IMR-90 (cell line): ENCODE measurements at regions not wholly inside any gene's neighbourhood (a gene's known extent, or its start where the extent isn't known, plus 50 kb on each side); places are given as distances from the start of the nearest gene placed in this dataset.

Experiments used
- ATAC-seq: fragments of 200-7000 bp; cut with Tn5 transposase; 2 replicates; pipeline ENCODE4 v1.9.1; 2020; ENCODE audit warnings: low read depth, mild to moderate bottlenecking, moderate library complexity
- BruUV-seq: library from RNA; stranded (reverse); fragments of 400-500 nt; replicated peaks from 2 replicates; lab custom pipeline; 2021; lab: Mats Ljungman, UMichigan
- CTCF ChIA-PET: fragments of 300-600 bp; formaldehyde crosslinking; extraction: SDS; loops from one replicate; lab custom pipeline; 2021; ENCODE audit warnings: antibody characterized with exemption; lab: Yijun Ruan, JAX
- POLR2A ChIA-PET: fragments of 300-600 bp; sonication (Branson Sonifier 250); formaldehyde crosslinking; loops from one replicate; lab custom pipeline; 2022; ENCODE audit warnings: antibody characterized with exemption; ENCODE audit not compliant: unreplicated experiment; lab: Charles Lee
- DNase-seq: peaks from one replicate; pipeline ENCODE4 v3.0.0; 2013
- H2AFZ ChIP-seq: replicated peaks from 2 replicates; pipeline ENCODE3; 2013; ENCODE audit warnings: low read length, mild to moderate bottlenecking; ENCODE audit not compliant: poor library complexity
- H2AK5ac ChIP-seq: 2 replicates; pipeline ENCODE4 v1.6.1; 2013; ENCODE audit warnings: low read depth, low read length, inconsistent platforms
- H2AK9ac ChIP-seq: replicated peaks from 2 replicates; pipeline ENCODE3; 2013; ENCODE audit warnings: mild to moderate bottlenecking, low read depth, low read length, moderate library complexity; ENCODE audit not compliant: poor library complexity
- H2BK120ac ChIP-seq: 2 replicates; pipeline ENCODE4 v1.6.1; 2013; ENCODE audit warnings: low read depth, low read length, inconsistent platforms
- H2BK15ac ChIP-seq: 3 replicates; pipeline ENCODE4 v1.6.1; 2013; ENCODE audit warnings: low read depth, low read length, inconsistent platforms
- H2BK20ac ChIP-seq: 2 replicates; pipeline ENCODE4 v1.6.1; 2013; ENCODE audit warnings: low read depth, mild to moderate bottlenecking, inconsistent platforms, low read length, moderate library complexity
- H2BK5ac ChIP-seq: 2 replicates; pipeline ENCODE4 v1.6.1; 2013; ENCODE audit warnings: mild to moderate bottlenecking, low read depth, low read length, inconsistent platforms; ENCODE audit not compliant: poor library complexity, severe bottlenecking
- H3K14ac ChIP-seq: replicated peaks from 2 replicates; pipeline ENCODE4 v1.6.1; 2013; ENCODE audit warnings: low read depth, low read length, inconsistent platforms
- H3K18ac ChIP-seq: 2 replicates; pipeline ENCODE4 v1.6.1; 2013; ENCODE audit warnings: low read depth, low read length, control low read depth
- H3K23ac ChIP-seq: 2 replicates; pipeline ENCODE4 v1.6.1; 2013; ENCODE audit warnings: low read depth, low read length, inconsistent platforms
- H3K27ac ChIP-seq: 2 replicates; pipeline ENCODE4 v1.5.1; 2013; ENCODE audit warnings: mild to moderate bottlenecking, control low read depth, low read length; ENCODE audit not compliant: insufficient read depth
- H3K27me3 ChIP-seq: 2 replicates; pipeline ENCODE4 v1.6.1; 2013; ENCODE audit warnings: low read length; ENCODE audit not compliant: control insufficient read depth, insufficient read depth
- H3K36me3 ChIP-seq: 2 replicates; pipeline ENCODE4 v1.6.1; 2013; ENCODE audit warnings: low read length, mixed read lengths; ENCODE audit not compliant: control insufficient read depth, insufficient read depth
- H3K4ac ChIP-seq: 2 replicates; pipeline ENCODE4 v1.6.1; 2013; ENCODE audit warnings: low read depth, low read length, inconsistent platforms
- H3K4me1 ChIP-seq: 2 replicates; pipeline ENCODE4 v1.6.1; 2013; ENCODE audit warnings: low read length, mixed read lengths; ENCODE audit not compliant: control insufficient read depth, insufficient read depth
- H3K4me2 ChIP-seq: 2 replicates; pipeline ENCODE4 v1.6.1; 2013; ENCODE audit warnings: low read depth, mild to moderate bottlenecking, control low read depth, low read length, moderate library complexity
- H3K4me3 ChIP-seq: 2 replicates; pipeline ENCODE4 v1.5.1; 2013; ENCODE audit warnings: low read depth, mild to moderate bottlenecking, control low read depth, low read length, moderate library complexity; ENCODE audit not compliant: insufficient read depth
- H3K56ac ChIP-seq: 2 replicates; pipeline ENCODE4 v1.6.1; 2013; ENCODE audit warnings: low read length, inconsistent platforms; ENCODE audit not compliant: insufficient read depth; ENCODE audit errors: extremely low read depth
- H3K79me1 ChIP-seq, 2 experiments: 2 replicates each; pipeline ENCODE4 v1.6.1; 2013; ENCODE audit warnings: low read length in 2 of 2, inconsistent platforms in 1 of 2, low read depth in 1 of 2
- H3K9ac ChIP-seq: 2 replicates; pipeline ENCODE4 v1.6.1; 2013; ENCODE audit warnings: low read depth, low read length, control low read depth
- H3K9me1 ChIP-seq: 2 replicates; pipeline ENCODE4 v1.6.1; 2013; ENCODE audit warnings: low read length, inconsistent platforms; ENCODE audit not compliant: insufficient read depth
- H3K9me3 ChIP-seq: 2 replicates; pipeline ENCODE4 v1.6.1; 2013; ENCODE audit warnings: low read length; ENCODE audit not compliant: control insufficient read depth, insufficient read depth
- H4K20me1 ChIP-seq: 2 replicates; pipeline ENCODE4 v1.6.1; 2013; ENCODE audit warnings: low read length, inconsistent platforms; ENCODE audit not compliant: insufficient read depth
- H4K5ac ChIP-seq: 2 replicates; pipeline ENCODE4 v1.6.1; 2013; ENCODE audit warnings: mild to moderate bottlenecking, low read depth, low read length, control low read depth
- H4K8ac ChIP-seq, 2 experiments: 2 replicates each; pipeline ENCODE4 v1.6.1; 2013; ENCODE audit warnings: low read depth in 2 of 2, low read length in 2 of 2, control low read depth in 1 of 2, inconsistent platforms in 1 of 2
- H4K91ac ChIP-seq: 2 replicates; pipeline ENCODE4 v1.6.1; 2013; ENCODE audit warnings: low read depth, low read length, inconsistent platforms; ENCODE audit not compliant: insufficient read depth
- POLR2A ChIP-seq: IDR thresholded peaks from 2 replicates; pipeline ENCODE4 v1.6.1; 2012; ENCODE audit warnings: mild to moderate bottlenecking, low read depth, low read length
- WGBS, 2 experiments: methylation state at CpG; one replicate each; pipeline versions ENCODE4 v1.1.5 to v1.1.7; 2013; ENCODE audit warnings: missing lambda C conversion rate in 2 of 2; ENCODE audit not compliant: insufficient read length in 1 of 2; ENCODE audit errors: extremely low coverage in 2 of 2; 5-methylcytosine and 5-hydroxymethylcytosine counted together
- dilution Hi-C: fragments of 300-500 bp; cut with HindIII; formaldehyde crosslinking; loops from one replicate; pipeline ENCODE4 v1.14.3; 2018; ENCODE audit warnings: low sequenced_read_pairs; ENCODE audit not compliant: unreplicated experiment
- in situ Hi-C: fragments of 300-500 bp; cut with MboI; formaldehyde crosslinking; loops from 3 replicates; pipeline ENCODE4 v1.14.3; 2019; ENCODE audit warnings: low sequenced_read_pairs, inconsistent platforms, mixed read lengths
- intact Hi-C: fragments of 100-400 bp; cut with micrococcal nuclease; formaldehyde crosslinking; loops from 2 replicates; pipeline ENCODE4 v1.10.0; 2022

DNA sequence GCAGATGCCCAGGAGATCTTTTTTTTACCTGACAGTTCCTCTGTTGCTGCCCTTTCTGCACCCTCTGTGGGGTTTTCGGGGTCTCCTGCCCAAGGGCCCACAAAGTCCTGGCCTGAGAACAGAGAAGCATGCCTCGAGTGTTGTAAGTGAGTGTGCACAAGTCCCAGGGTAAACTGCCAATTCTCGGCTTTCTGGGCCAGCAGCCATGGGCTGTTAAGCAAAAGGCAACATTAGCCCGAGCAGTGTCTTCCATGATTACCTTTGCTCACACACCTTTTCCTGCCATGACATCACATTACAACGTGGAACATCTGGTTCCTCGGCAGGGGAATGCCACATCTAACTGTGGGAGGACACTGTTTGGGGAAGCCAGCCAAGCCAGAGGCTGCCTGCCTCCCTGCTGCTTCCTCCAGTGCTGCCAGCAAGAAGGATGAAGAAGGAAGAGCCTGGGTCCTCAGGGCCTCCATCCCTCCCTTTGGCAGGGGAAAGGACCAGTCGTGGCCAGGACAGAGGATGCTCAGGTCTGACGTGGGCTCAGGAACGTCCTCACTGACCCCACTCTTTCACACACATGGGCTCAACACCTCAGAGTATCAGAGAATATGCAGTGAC, 485.9 kb downstream of the OMA1 start:
- WGBS, 2 experiments, result 20% methylated on average over 2 of the region's 9 CpGs; no CpG with 5 or more reads in 1 of the 2 experiments
- Histone ChIP-seq H3K56ac (no peak overlapping the region), H2AFZ (no peak overlapping the region), H2AK5ac (no peak overlapping the region), H3K27me3 (no peaks in the 10 kb centered on the region), H4K91ac (no peak overlapping the region), H3K4me1 (no peaks in the 10 kb centered on the region), H3K9me3 (no peaks in the 10 kb centered on the region; the same call in 1 of the 2 replicates), H3K23ac (no peak overlapping the region), H3K14ac (no peak overlapping the region), H3K36me3 (no peaks in the 10 kb centered on the region), H4K8ac (no peak overlapping the region), H2BK5ac (no peak overlapping the region), H3K4me2 (no peak overlapping the region), H2BK120ac (no peak overlapping the region), H3K79me1 (no peaks in the 10 kb centered on the region), H3K9ac (no peak overlapping the region), H4K20me1 (no peaks in the 10 kb centered on the region), H3K27ac (no peak overlapping the region), H3K18ac (no peak overlapping the region), H2BK20ac (no peak overlapping the region), H4K5ac (no peak overlapping the region), H3K4ac (no peak overlapping the region), H2AK9ac (no peak overlapping the region), H3K9me1 (no peaks in the 10 kb centered on the region), H3K4me3 (no peak overlapping the region), H2BK15ac (no peak overlapping the region)
- intact Hi-C loops (no loop called here), in situ Hi-C loops (no loop called here), dilution Hi-C loops (no loop called here)
- DNase-seq (no peak), ATAC-seq (no peak)
- ChIA-PET POLR2A (no interaction called here), CTCF (no interaction called here)
- no TSS peak for BruUV-seq
- TF ChIP-seq POLR2A, result no peak
